ENCODE measurements at regions not wholly inside any gene's neighbourhood (a gene's known extent, or its start where the extent isn't known, plus 50 kb on each side); places are given as distances from the start of the nearest gene placed in this dataset.

DNA sequence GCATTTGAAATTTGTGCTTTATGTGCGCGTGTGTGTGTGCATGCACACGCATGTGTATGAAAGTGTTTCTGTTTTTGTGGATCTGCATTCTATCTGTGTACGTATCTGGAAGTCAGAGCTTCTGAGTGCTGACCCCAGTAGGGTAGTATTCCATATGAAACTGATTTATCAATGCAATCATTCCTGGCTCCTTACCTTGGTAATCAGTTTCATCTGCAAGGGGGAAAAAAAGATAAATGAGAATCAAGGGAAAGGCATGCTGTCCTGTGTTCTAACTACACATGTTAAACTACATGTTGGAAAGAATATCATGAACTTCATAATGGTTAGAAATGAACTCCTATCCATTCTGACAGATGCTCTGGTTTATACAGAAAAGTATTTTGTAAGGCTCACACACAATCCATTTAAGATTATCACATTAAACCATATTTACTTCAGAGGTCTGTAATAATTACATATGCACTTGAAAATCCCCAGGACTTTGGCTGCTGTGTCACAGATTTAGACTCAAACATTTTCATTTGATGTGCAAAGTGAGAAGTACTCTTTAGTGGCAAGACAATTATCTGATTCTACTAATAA, 276.1 kb upstream of the LMO3 start:
- TF ChIP-seq, protein P1, sequence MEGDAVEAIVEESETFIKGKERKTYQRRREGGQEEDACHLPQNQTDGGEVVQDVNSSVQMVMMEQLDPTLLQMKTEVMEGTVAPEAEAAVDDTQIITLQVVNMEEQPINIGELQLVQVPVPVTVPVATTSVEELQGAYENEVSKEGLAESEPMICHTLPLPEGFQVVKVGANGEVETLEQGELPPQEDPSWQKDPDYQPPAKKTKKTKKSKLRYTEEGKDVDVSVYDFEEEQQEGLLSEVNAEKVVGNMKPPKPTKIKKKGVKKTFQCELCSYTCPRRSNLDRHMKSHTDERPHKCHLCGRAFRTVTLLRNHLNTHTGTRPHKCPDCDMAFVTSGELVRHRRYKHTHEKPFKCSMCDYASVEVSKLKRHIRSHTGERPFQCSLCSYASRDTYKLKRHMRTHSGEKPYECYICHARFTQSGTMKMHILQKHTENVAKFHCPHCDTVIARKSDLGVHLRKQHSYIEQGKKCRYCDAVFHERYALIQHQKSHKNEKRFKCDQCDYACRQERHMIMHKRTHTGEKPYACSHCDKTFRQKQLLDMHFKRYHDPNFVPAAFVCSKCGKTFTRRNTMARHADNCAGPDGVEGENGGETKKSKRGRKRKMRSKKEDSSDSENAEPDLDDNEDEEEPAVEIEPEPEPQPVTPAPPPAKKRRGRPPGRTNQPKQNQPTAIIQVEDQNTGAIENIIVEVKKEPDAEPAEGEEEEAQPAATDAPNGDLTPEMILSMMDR (IDR thresholded peaks at IDR 0.05) = no peak
- TF ChIP-seq POLR2AphosphoS5 (IDR thresholded peaks at IDR 0.05; ENCODE audit: low read depth, low read length) (no peak), SIN3A (IDR thresholded peaks at IDR 0.05; ENCODE audit: borderline replicate concordance, insufficient read depth, low read depth, low read length) (no peak)

Data from Panc1 (cell line).